CD14-positive monocyte (primary cell): ENCODE measurements at regions not wholly inside any gene's neighbourhood (a gene's known extent, or its start where the extent isn't known, plus 50 kb on each side); places are given as distances from the start of the nearest gene placed in this dataset.

Source experiments
- DNase-seq, 3 donors: peaks; one replicate each; pipeline ENCODE4 v3.0.0-alpha.2; 2011 to 2022
- H2AFZ ChIP-seq: 2 replicates; pipeline ENCODE4 v1.6.0; 2012; ENCODE audit warnings: mild to moderate bottlenecking, low read depth, low read length, inconsistent platforms; ENCODE audit not compliant: insufficient read depth, poor library complexity, severe bottlenecking
- H3K27ac ChIP-seq, 2 donors: 1 replicate in 1 of 2; 2 replicates in 1 of 2; pipeline ENCODE4 v1.5.1; 2012 to 2013; ENCODE audit warnings: low read length in 2 of 2, control low read depth in 1 of 2, inconsistent platforms in 1 of 2, low read depth in 1 of 2, mild to moderate bottlenecking in 1 of 2
- H3K27me3 ChIP-seq, 2 donors: one replicate each; pipeline versions ENCODE4 v1.6.0 to v1.6.1; 2011 to 2013; ENCODE audit warnings: low read length in 2 of 2; ENCODE audit not compliant: control insufficient read depth in 2 of 2, insufficient read depth in 2 of 2
- H3K36me3 ChIP-seq, 2 donors: replicated peaks in 1 of 2; 1 replicate in 1 of 2; 2 replicates in 1 of 2; pipeline versions ENCODE4 v1.5.1 to v1.6.1; 2012 to 2013; ENCODE audit warnings: low read length in 2 of 2, control low read depth in 1 of 2, inconsistent platforms in 1 of 2, mild to moderate bottlenecking in 1 of 2; ENCODE audit not compliant: insufficient read depth in 2 of 2, control insufficient read depth in 1 of 2
- H3K4me1 ChIP-seq, 2 donors: 1 replicate in 1 of 2; 2 replicates in 1 of 2; pipeline versions ENCODE4 v1.5.1 to v1.6.1; 2012 to 2013; ENCODE audit warnings: low read length in 2 of 2, control low read depth in 1 of 2, inconsistent platforms in 1 of 2, mild to moderate bottlenecking in 1 of 2, moderate library complexity in 1 of 2; ENCODE audit not compliant: insufficient read depth in 2 of 2, control insufficient read depth in 1 of 2
- H3K4me2 ChIP-seq: replicated peaks from 2 replicates; pipeline ENCODE3; 2012; ENCODE audit warnings: low read length, moderate library complexity, mild to moderate bottlenecking; ENCODE audit not compliant: poor library complexity, severe bottlenecking; ENCODE audit errors: extremely low read depth
- H3K4me3 ChIP-seq, 3 experiments: fragments of 200-600 bp in 1 of 3; sonication (generic) in 1 of 3; replicated peaks in 1 of 3; 1 replicate in 2 of 3; 2 replicates in 1 of 3; pipeline ENCODE4 v1.5.1; 2011 to 2013; ENCODE audit warnings: low read length in 3 of 3, mild to moderate bottlenecking in 3 of 3, control low read depth in 2 of 3, low read depth in 2 of 3, inconsistent platforms in 1 of 3, moderate library complexity in 1 of 3
- H3K79me2 ChIP-seq: 2 replicates; pipeline ENCODE4 v1.6.0; 2012; ENCODE audit warnings: mild to moderate bottlenecking, control low read depth, inconsistent platforms, low read length, moderate library complexity; ENCODE audit not compliant: insufficient read depth
- H3K9ac ChIP-seq: 2 replicates; pipeline ENCODE4 v1.6.0; 2017; ENCODE audit warnings: low read length, mild to moderate bottlenecking; ENCODE audit not compliant: insufficient read depth, poor library complexity, severe bottlenecking
- H3K9me3 ChIP-seq, 2 donors: replicated peaks in 1 of 2; 1 replicate in 1 of 2; 2 replicates in 1 of 2; pipeline versions ENCODE4 v1.5.1 to v1.6.1; 2012 to 2013; ENCODE audit warnings: low read length in 2 of 2, control low read depth in 1 of 2; ENCODE audit not compliant: control insufficient read depth in 1 of 2, insufficient read depth in 1 of 2
- H4K20me1 ChIP-seq: 2 replicates; pipeline ENCODE4 v1.6.0; 2012; ENCODE audit warnings: mild to moderate bottlenecking, low read length, control low read depth, moderate library complexity; ENCODE audit not compliant: insufficient read depth
- H3K27ac Mint-ChIP-seq, 7 donors: one replicate each; pipeline ENCODE4 v1.8.0; 2020; ENCODE audit warnings: mild to moderate bottlenecking in 7 of 7, mixed read lengths in 7 of 7, moderate library complexity in 6 of 7, inconsistent platforms in 2 of 7
- H3K27me3 Mint-ChIP-seq, 3 donors: one replicate each; pipeline ENCODE4 v1.8.0; 2021 to 2022; ENCODE audit warnings: low read depth in 3 of 3, mild to moderate bottlenecking in 3 of 3, mixed read lengths in 3 of 3, moderate library complexity in 3 of 3, inconsistent platforms in 1 of 3
- H3K36me3 Mint-ChIP-seq, 2 donors: one replicate each; pipeline ENCODE4 v1.8.0; 2020; ENCODE audit warnings: mixed read lengths in 2 of 2, inconsistent platforms in 1 of 2, mild to moderate bottlenecking in 1 of 2
- H3K4me1 Mint-ChIP-seq: one replicate; pipeline ENCODE4 v1.8.0; 2020; ENCODE audit warnings: mild to moderate bottlenecking, mixed read lengths
- H3K4me3 Mint-ChIP-seq, 2 donors: one replicate each; pipeline ENCODE4 v1.8.0; 2020; ENCODE audit warnings: mild to moderate bottlenecking in 2 of 2, mixed read lengths in 2 of 2, moderate library complexity in 1 of 2
- H3K9me3 Mint-ChIP-seq, 7 donors: one replicate each; pipeline ENCODE4 v1.8.0; 2020 to 2022; ENCODE audit warnings: mixed read lengths in 7 of 7, mild to moderate bottlenecking in 6 of 7, moderate library complexity in 6 of 7, inconsistent platforms in 2 of 7
- CTCF ChIP-seq: fragments of 200-600 bp; IDR thresholded peaks from one replicate; pipeline ENCODE4 v1.8.0; 2022; ENCODE audit warnings: antibody characterized with exemption, mild to moderate bottlenecking
- whole genome bisulfite sequencing: methylation state at CpG from one replicate; pipeline ENCODE4 v1.1.5; 2013; ENCODE audit warnings: missing lambda C conversion rate; ENCODE audit not compliant: insufficient coverage; 5-methylcytosine and 5-hydroxymethylcytosine counted together
- intact Hi-C, 2 donors: fragments of 100-400 bp; cut with micrococcal nuclease; formaldehyde crosslinking; loops; one replicate each; pipeline versions ENCODE4 v1.15.0 to v1.15.1; 2023

DNA sequence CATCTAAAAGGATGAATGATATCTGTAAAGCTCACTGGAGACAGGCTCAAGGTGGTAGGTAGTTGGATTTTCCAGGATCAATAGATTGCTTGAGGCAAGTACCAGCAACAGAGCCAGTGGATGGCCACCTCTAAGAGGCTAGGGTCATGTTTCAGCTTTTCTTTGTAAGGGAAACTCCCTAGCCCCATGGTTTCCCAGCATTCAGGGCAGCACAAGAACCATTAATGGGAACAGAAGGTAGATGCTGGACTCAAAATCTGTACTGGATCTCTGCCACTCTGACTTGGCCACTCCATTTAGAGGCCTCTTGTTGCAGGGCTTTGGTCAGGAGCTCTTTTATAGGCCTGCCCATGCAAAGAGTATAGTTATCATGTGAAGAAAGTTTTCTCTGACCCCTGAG, 76.1 kb upstream of the DYRK2 start:
- Histone ChIP-seq H3K79me2 (no peaks in the 10 kb centered on the region), H3K27me3 (no peaks in the 10 kb centered on the region), H3K4me3 (no peak overlapping the region), H3K27ac (no peak overlapping the region), H4K20me1 (no peaks in the 10 kb centered on the region), H3K36me3 (no peaks in the 10 kb centered on the region), H2AFZ (no peak overlapping the region), H3K4me2 (no peak overlapping the region), H3K9ac (no peak overlapping the region), H3K4me1 (no peaks in the 10 kb centered on the region), H3K9me3 (no peaks in the 10 kb centered on the region)
- Mint-ChIP-seq H3K36me3 (no peaks in the 10 kb centered on the region), H3K27ac (no peak overlapping the region), H3K4me1 (no peaks in the 10 kb centered on the region), H3K9me3 (peaks cover 0 to 3% (median 2%) of the 10 kb centered on the region in 7 donors), H3K27me3 (peaks cover 0 to 3% (median 2%) of the 10 kb centered on the region in 3 donors), H3K4me3 (no peak overlapping the region)
- intact Hi-C loops, result no loop called here
- no peak for DNase-seq
- TF ChIP-seq CTCF, result no peak

- intact Hi-C loops, result no loop called here
- Mint-ChIP-seq H3K27me3 (peaks cover 0 to 2% (median 0%) of the 10 kb centered on the region in 3 donors), H3K27ac (no peak overlapping the region), H3K9me3 (peaks cover 0 to 3% (median 2%) of the 10 kb centered on the region in 7 donors), H3K4me1 (no peaks in the 10 kb centered on the region), H3K4me3 (no peak overlapping the region), H3K36me3 (no peaks in the 10 kb centered on the region)
- Histone ChIP-seq H3K27me3 (no peaks in the 10 kb centered on the region), H3K79me2 (no peaks in the 10 kb centered on the region), H3K4me3 (no peak overlapping the region), H3K27ac (no peak overlapping the region), H3K4me2 (no peak overlapping the region), H3K36me3 (no peaks in the 10 kb centered on the region), H4K20me1 (no peaks in the 10 kb centered on the region), H3K9ac (no peak overlapping the region), H3K4me1 (no peaks in the 10 kb centered on the region), H2AFZ (no peak overlapping the region), H3K9me3 (no peaks in the 10 kb centered on the region)
- 88% methylated on average over 1 of the region's 4 CpGs for WGBS
- no peak for TF ChIP-seq CTCF
- DNase-seq, result no peak
These were observed 75.0 kb upstream of the DYRK2 start for GRCh38 chr12:67573566-67573965.
